Neuronal stem cell (in vitro differentiated cells): ENCODE measurements at regions not wholly inside any gene's neighbourhood (a gene's known extent, or its start where the extent isn't known, plus 50 kb on each side); places are given as distances from the start of the nearest gene placed in this dataset.

Source experiments
- DNase-seq: peaks from one replicate; pipeline ENCODE4 v3.0.0-alpha.2; 2013; ENCODE audit warnings: low spot score
- H2AFZ ChIP-seq: one replicate; pipeline ENCODE4 v1.6.1; 2013; ENCODE audit warnings: mild to moderate bottlenecking, low read length, inconsistent platforms
- H2AK5ac ChIP-seq: 2 replicates; pipeline ENCODE4 v1.6.1; 2013; ENCODE audit warnings: low read depth, mild to moderate bottlenecking, inconsistent platforms, low read length, moderate library complexity, mixed read lengths
- H2BK120ac ChIP-seq: 2 replicates; pipeline ENCODE4 v1.6.1; 2013; ENCODE audit warnings: low read depth, mild to moderate bottlenecking, inconsistent platforms, low read length, moderate library complexity, mixed read lengths
- H2BK12ac ChIP-seq: one replicate; pipeline ENCODE4 v1.6.1; 2013; ENCODE audit warnings: low read length, inconsistent platforms
- H2BK15ac ChIP-seq: 2 replicates; pipeline ENCODE4 v1.6.1; 2013; ENCODE audit warnings: mild to moderate bottlenecking, low read length, inconsistent platforms, mixed read lengths
- H2BK5ac ChIP-seq: one replicate; pipeline ENCODE4 v1.6.1; 2013; ENCODE audit warnings: inconsistent platforms, mild to moderate bottlenecking, low read length, moderate library complexity
- H3K14ac ChIP-seq: one replicate; pipeline ENCODE4 v1.6.1; 2013; ENCODE audit warnings: low read length, inconsistent platforms
- H3K18ac ChIP-seq: 2 replicates; pipeline ENCODE4 v1.6.1; 2013; ENCODE audit warnings: low read length, inconsistent platforms
- H3K23ac ChIP-seq: 2 replicates; pipeline ENCODE4 v1.6.1; 2013; ENCODE audit warnings: low read depth, mild to moderate bottlenecking, mixed read lengths, low read length, inconsistent platforms; ENCODE audit not compliant: poor library complexity
- H3K27ac ChIP-seq: replicated peaks from 3 replicates; pipeline ENCODE4 v1.5.1; 2013; ENCODE audit warnings: low read length, inconsistent platforms
- H3K27me3 ChIP-seq, 3 experiments: 2 replicates each; pipeline ENCODE4 v1.6.1; 2013; ENCODE audit warnings: low read length in 3 of 3, mild to moderate bottlenecking in 2 of 3, inconsistent platforms in 1 of 3, low read depth in 1 of 3, mixed read lengths in 1 of 3, moderate library complexity in 1 of 3; ENCODE audit not compliant: control insufficient read depth in 3 of 3, insufficient read depth in 3 of 3
- H3K36me3 ChIP-seq, 2 donors: replicated peaks in 1 of 2; 2 replicates each; pipeline ENCODE4 v1.6.1; 2013; ENCODE audit warnings: low read length in 2 of 2; ENCODE audit not compliant: control insufficient read depth in 2 of 2, insufficient read depth in 2 of 2
- H3K4ac ChIP-seq: 2 replicates; pipeline ENCODE4 v1.6.1; 2013; ENCODE audit warnings: inconsistent platforms, mild to moderate bottlenecking, low read length, moderate library complexity
- H3K4me1 ChIP-seq, 2 donors: 1 replicate in 1 of 2; 2 replicates in 1 of 2; pipeline ENCODE4 v1.6.1; 2013; ENCODE audit warnings: low read length in 2 of 2, low read depth in 1 of 2; ENCODE audit not compliant: control insufficient read depth in 2 of 2, insufficient read depth in 1 of 2
- H3K4me2 ChIP-seq: one replicate; pipeline ENCODE4 v1.6.1; 2013; ENCODE audit warnings: mild to moderate bottlenecking, low read length, inconsistent platforms; ENCODE audit not compliant: insufficient read depth, poor library complexity, severe bottlenecking
- H3K4me3 ChIP-seq, 2 donors: 2 replicates each; pipeline ENCODE4 v1.5.1; 2013; ENCODE audit warnings: low read length in 2 of 2, mild to moderate bottlenecking in 2 of 2, inconsistent platforms in 1 of 2, moderate library complexity in 1 of 2
- H3K79me1 ChIP-seq: one replicate; pipeline ENCODE4 v1.6.1; 2013; ENCODE audit warnings: low read depth, mild to moderate bottlenecking, inconsistent platforms, low read length, moderate library complexity
- H3K9ac ChIP-seq: one replicate; pipeline ENCODE4 v1.6.1; 2013; ENCODE audit warnings: mild to moderate bottlenecking, low read depth, low read length, inconsistent platforms; ENCODE audit not compliant: poor library complexity
- H3K9me3 ChIP-seq, 2 donors: replicated peaks in 1 of 2; 2 replicates each; pipeline versions ENCODE3 to v1.6.1; 2013; ENCODE audit warnings: low read length in 2 of 2, mild to moderate bottlenecking in 2 of 2, inconsistent platforms in 1 of 2, low read depth in 1 of 2, mixed read lengths in 1 of 2, moderate library complexity in 1 of 2; ENCODE audit not compliant: control insufficient read depth in 2 of 2, insufficient read depth in 1 of 2
- H4K8ac ChIP-seq: one replicate; pipeline ENCODE4 v1.6.1; 2013; ENCODE audit warnings: low read depth, mild to moderate bottlenecking, inconsistent platforms, low read length, moderate library complexity
- H4K91ac ChIP-seq: one replicate; pipeline ENCODE4 v1.6.1; 2013; ENCODE audit warnings: low read length, low read depth, mild to moderate bottlenecking, inconsistent platforms; ENCODE audit not compliant: poor library complexity
- WGBS, 2 donors: extraction: QIAGEN DNeasy Blood & Tissue Kit; methylation state at CpG; one replicate each; pipeline ENCODE4 v1.1.7; 2013; ENCODE audit warnings: missing lambda C conversion rate in 2 of 2, mixed read lengths in 1 of 2; ENCODE audit not compliant: insufficient read length in 2 of 2, insufficient replicate concordance in 1 of 2; ENCODE audit errors: extremely low coverage in 2 of 2; 5-methylcytosine and 5-hydroxymethylcytosine counted together

DNA sequence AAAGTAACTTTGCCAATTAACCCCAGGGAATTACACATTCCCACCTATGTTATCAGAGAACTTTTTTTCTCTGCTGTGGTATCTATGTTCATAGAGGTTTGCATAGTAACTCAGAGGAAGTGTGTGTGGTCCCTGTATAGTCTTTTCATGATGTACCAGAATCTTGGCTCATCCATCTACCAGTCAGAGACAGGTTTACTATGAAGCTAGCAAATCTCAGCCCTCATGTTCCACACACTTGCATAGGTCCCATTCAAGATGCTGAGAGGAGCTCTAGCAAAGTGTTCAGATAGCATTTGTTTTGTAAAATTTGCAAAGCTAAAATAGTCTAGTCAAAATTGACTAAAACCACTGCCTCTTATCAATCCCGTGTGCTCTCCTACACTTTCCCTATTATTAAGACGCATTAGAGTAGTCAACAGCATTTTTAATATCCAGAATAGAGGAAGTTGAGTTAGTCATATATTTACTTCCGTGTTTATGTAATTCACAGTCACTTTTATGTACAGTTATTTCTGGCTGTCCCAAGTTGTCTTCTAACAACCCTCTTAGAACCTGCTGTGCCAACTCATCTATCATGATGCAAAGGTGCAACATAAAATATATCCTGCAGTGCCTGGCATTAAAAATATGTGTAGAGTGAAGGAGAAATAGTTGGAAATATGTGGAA is 184.2 kb downstream of the FAM76B start:
- Histone ChIP-seq H2BK12ac (no peak overlapping the region), H2AK5ac (no peak overlapping the region), H3K79me1 (no peaks in the 10 kb centered on the region), H3K27ac (no peak overlapping the region), H3K36me3 (no peaks in the 10 kb centered on the region), H2BK5ac (no peak overlapping the region), H2BK15ac (no peak overlapping the region), H4K8ac (no peak overlapping the region), H2BK120ac (no peak overlapping the region), H3K9me3 (no peaks in the 10 kb centered on the region), H3K18ac (no peak overlapping the region), H2AFZ (no peak overlapping the region), H3K27me3 (no peaks in the 10 kb centered on the region), H3K14ac (no peak overlapping the region), H3K4me2 (no peak overlapping the region), H4K91ac (no peak overlapping the region), H3K9ac (no peak overlapping the region), H3K4ac (no peak overlapping the region), H3K4me3 (no peak overlapping the region), H3K4me1 (peaks cover 0 to 8% of the 10 kb centered on the region in 2 donors), H3K23ac (no peak overlapping the region)
- WGBS, 2 donors = no CpG with 5 or more reads among the region's 3 CpGs
- no peak for DNase-seq

DNA sequence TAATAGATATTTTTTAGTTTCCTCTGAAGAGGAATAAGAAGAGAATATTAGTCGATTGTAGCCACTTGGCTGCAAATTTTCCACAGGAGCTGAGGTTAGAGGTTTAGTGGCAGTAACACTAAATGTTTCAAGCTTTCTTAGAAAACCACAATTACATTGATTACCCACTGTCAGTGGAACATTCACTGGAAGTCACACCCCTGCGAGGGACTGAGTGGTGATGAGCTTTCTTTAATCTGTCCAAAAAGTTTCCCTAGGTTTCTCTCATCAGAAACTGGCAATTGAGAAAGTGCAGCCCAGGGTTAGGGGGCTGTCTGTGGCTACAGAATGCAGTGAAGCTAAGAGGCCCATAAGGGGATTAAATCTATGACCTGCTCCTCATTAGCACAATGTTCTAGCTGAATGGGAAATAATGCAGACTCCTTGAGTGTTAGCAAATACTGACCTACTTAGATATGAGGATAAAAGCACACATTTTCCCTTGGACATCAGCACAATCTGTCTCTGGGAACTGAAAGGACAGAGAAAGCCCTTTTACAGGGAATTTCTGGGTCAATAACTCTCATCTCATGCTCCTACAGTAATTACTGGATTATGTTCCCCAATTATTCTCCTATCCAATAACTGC is 189.5 kb downstream of the FAM76B start:
- H4K8ac ChIP-seq = no peak overlapping the region
- H3K4me2 ChIP-seq = no peak overlapping the region
- peaks cover 0 to 2% (median 0%) of the 10 kb centered on the region in 3 experiments for H3K27me3 ChIP-seq
- no peak overlapping the region for H3K14ac ChIP-seq
- H3K4ac ChIP-seq = no peak overlapping the region
- no peaks in the 10 kb centered on the region for H3K79me1 ChIP-seq
- no peak overlapping the region for H3K27ac ChIP-seq
- H3K4me3 ChIP-seq = no peak overlapping the region
- H2BK5ac ChIP-seq = no peak overlapping the region
- no peak overlapping the region for H3K18ac ChIP-seq
- no peak overlapping the region for H2BK120ac ChIP-seq
- no peaks in the 10 kb centered on the region for H3K36me3 ChIP-seq
- H3K4me1 ChIP-seq = peaks cover 0 to 3% of the 10 kb centered on the region in 2 donors
- no peak overlapping the region for H4K91ac ChIP-seq
- H3K9ac ChIP-seq = no peak overlapping the region
- no peaks in the 10 kb centered on the region for H3K9me3 ChIP-seq
- DNase-seq = no peak
- no peak overlapping the region for H2AFZ ChIP-seq
- no CpG with 5 or more reads among the region's 2 CpGs for WGBS, 2 donors
- no peak overlapping the region for H2BK15ac ChIP-seq
- H3K23ac ChIP-seq = no peak overlapping the region
- H2BK12ac ChIP-seq = no peak overlapping the region
- H2AK5ac ChIP-seq = no peak overlapping the region

DNA sequence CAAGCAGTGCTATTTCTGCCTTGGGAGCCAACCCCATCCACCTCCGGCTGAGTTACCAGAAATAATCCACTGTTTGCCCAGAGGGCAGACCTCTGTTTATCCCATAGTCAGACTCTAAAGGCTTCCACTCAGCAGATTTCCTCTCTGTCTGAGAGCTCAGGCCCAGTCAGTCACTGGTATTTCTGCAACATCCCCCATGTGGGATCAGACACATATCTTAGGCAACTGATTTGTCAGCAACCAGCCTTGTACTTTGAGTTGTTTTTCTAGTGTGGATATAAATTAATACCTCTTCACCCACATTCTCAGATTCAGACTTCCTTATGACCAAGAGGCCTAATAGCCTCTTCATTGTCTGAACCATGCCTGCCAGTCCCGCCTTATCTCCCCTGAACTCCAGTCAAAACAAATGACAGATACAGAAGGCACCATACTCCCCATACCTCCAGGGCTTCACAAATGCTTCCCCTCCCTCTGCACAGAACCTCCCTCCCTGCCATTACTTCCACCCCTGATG is 193.6 kb downstream of the FAM76B start:
- no peak overlapping the region for H2BK120ac ChIP-seq

DNA sequence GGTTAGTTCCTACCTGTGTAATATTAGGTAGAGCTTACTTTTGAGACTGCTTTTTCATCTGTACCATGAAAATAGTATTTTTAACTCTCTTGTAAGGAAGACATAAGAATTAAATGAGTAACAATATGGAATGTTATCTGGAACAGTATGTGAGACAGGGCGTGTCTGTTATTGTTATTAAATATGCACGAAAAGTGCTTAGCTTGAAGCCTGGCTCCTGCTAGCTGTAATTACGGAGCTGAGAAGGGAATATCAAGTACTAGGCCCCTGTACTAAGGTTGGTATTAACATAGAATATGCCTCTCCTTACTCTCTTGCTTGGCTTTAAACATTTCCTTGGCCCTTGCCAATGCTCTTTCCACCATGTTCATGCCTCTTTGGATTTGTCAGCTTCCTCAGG is 194.0 kb downstream of the FAM76B start:
- H3K4me2 ChIP-seq = no peak overlapping the region
- no peak overlapping the region for H3K27ac ChIP-seq
- H2AK5ac ChIP-seq = no peak overlapping the region
- no peak overlapping the region for H4K8ac ChIP-seq
- no peaks in the 10 kb centered on the region for H3K36me3 ChIP-seq
- no peak overlapping the region for H2BK12ac ChIP-seq
- peak overlapping the region; percentile 33 for H2AFZ ChIP-seq
- no peak overlapping the region for H2BK15ac ChIP-seq
- no CpG with 5 or more reads among the region's 3 CpGs for WGBS, 2 donors
- H3K9me3 ChIP-seq = no peaks in the 10 kb centered on the region
- H2BK120ac ChIP-seq = no peak overlapping the region
- no peak overlapping the region for H3K9ac ChIP-seq
- H3K27me3 ChIP-seq = peaks cover 0 to 2% (median 0%) of the 10 kb centered on the region in 3 experiments
- H3K4ac ChIP-seq = no peak overlapping the region
- H3K23ac ChIP-seq = no peak overlapping the region
- H4K91ac ChIP-seq = no peak overlapping the region
- H3K14ac ChIP-seq = no peak overlapping the region
- H3K79me1 ChIP-seq = no peaks in the 10 kb centered on the region
- H3K4me1 ChIP-seq = peaks cover 5 to 10% of the 10 kb centered on the region in 2 donors
- H3K4me3 ChIP-seq = no peak overlapping the region
- DNase-seq = no peak
- no peak overlapping the region for H3K18ac ChIP-seq
- no peak overlapping the region for H2BK5ac ChIP-seq

More for the DNA sequence above, 193.6 kb downstream of the FAM76B start:
- no peak overlapping the region for H3K4me3 ChIP-seq
- H2AFZ ChIP-seq = peak overlapping the region; percentile 33
- peaks cover 5 to 10% of the 10 kb centered on the region in 2 donors for H3K4me1 ChIP-seq
- no peaks in the 10 kb centered on the region for H3K36me3 ChIP-seq
- no peak for DNase-seq
- H3K4ac ChIP-seq = no peak overlapping the region
- H2AK5ac ChIP-seq = no peak overlapping the region
- H3K9ac ChIP-seq = no peak overlapping the region
- no peak overlapping the region for H4K91ac ChIP-seq
- H3K23ac ChIP-seq = no peak overlapping the region
- no peak overlapping the region for H4K8ac ChIP-seq
- H3K18ac ChIP-seq = no peak overlapping the region
- H3K27me3 ChIP-seq = peaks cover 0 to 2% (median 0%) of the 10 kb centered on the region in 3 experiments
- H3K4me2 ChIP-seq = no peak overlapping the region
- H3K14ac ChIP-seq = no peak overlapping the region
- no peak overlapping the region for H2BK15ac ChIP-seq
- no CpG with 5 or more reads among the region's 2 CpGs for WGBS, 2 donors
- H2BK5ac ChIP-seq = no peak overlapping the region
- no peaks in the 10 kb centered on the region for H3K79me1 ChIP-seq
- no peaks in the 10 kb centered on the region for H3K9me3 ChIP-seq
- H3K27ac ChIP-seq = no peak overlapping the region
- no peak overlapping the region for H2BK12ac ChIP-seq
